ENCODE measurements at regions not wholly inside any gene's neighbourhood (a gene's known extent, or its start where the extent isn't known, plus 50 kb on each side); places are given as distances from the start of the nearest gene placed in this dataset.
"Not testable (repeated sequence)": the region's sequence is repeated elsewhere in the genome, so short reads cannot be mapped to it uniquely, and the experiment has no call there.

- TF ChIP-seq CTCF, POLR2A (IDR thresholded peaks at IDR 0.05): not testable (repeated sequence)
Observed at GRCh38 chr14:89689711-89690110, 264.8 kb downstream of the EFCAB11 start.
